Fibroblast of pulmonary artery (primary cell): ENCODE measurements at regions not wholly inside any gene's neighbourhood (a gene's known extent, or its start where the extent isn't known, plus 50 kb on each side); places are given as distances from the start of the nearest gene placed in this dataset.

Experiments used
- DNase-seq: peaks from one replicate; pipeline ENCODE4 v3.0.0-alpha.2; 2010; ENCODE audit warnings: low read depth
- H3K4me3 ChIP-seq: replicated peaks from 2 replicates; pipeline ENCODE4 v1.5.1; 2011; ENCODE audit warnings: low read depth, mild to moderate bottlenecking, control low read depth, low read length, moderate library complexity
- TF ChIP-seq, protein P1 (sequence below): IDR thresholded peaks from 2 replicates; pipeline ENCODE4 v1.5.1; 2011; ENCODE audit warnings: mild to moderate bottlenecking, control low read depth, low read length, inconsistent platforms; ENCODE audit errors: missing control alignments

DNA sequence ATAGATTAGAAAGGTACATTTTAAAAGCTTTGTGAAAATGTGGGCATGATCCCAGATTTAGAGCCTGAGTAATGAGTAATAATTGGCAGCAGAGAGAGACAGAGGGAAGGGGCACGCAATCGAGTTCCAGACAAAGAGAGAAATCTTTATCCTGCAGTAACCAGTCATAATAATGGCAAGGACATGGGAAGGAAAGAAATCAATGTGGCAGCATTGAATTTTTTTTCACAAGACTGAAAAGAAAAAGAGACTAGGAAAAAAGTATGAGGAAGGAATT lies 790.8 kb upstream of the SOX9 start:
- DNase-seq = no peak
- TF ChIP-seq, protein P1, sequence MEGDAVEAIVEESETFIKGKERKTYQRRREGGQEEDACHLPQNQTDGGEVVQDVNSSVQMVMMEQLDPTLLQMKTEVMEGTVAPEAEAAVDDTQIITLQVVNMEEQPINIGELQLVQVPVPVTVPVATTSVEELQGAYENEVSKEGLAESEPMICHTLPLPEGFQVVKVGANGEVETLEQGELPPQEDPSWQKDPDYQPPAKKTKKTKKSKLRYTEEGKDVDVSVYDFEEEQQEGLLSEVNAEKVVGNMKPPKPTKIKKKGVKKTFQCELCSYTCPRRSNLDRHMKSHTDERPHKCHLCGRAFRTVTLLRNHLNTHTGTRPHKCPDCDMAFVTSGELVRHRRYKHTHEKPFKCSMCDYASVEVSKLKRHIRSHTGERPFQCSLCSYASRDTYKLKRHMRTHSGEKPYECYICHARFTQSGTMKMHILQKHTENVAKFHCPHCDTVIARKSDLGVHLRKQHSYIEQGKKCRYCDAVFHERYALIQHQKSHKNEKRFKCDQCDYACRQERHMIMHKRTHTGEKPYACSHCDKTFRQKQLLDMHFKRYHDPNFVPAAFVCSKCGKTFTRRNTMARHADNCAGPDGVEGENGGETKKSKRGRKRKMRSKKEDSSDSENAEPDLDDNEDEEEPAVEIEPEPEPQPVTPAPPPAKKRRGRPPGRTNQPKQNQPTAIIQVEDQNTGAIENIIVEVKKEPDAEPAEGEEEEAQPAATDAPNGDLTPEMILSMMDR = no peak
- H3K4me3 ChIP-seq = no peak overlapping the region

DNA sequence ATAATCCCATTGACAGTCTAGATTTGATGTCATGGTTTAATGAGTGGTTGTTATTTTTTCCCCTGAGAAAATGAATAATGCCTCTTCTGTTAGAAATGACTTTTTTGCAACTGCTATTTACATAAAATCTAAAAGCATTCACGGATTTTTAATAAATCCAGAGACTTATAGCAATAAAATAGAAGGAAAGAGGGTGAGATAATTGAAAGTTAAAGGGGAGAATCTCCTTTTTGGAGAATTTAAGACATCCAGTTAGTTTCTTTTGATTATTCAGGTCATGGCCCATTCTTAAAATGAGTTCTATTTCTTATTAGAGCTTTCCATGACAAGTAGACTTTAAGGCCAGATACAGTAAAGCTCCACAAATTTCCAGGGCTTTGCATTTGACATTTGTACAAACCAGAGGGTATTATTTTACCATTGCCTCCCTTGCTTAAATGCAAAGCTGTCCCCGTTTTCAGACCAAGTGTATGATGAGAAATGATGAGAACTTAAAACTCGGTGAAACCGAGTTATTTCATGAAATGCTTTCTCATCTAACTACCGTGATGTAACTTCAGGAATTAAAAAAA lies 789.0 kb upstream of the SOX9 start:
- no peak overlapping the region for H3K4me3 ChIP-seq
- TF ChIP-seq, protein P1 = no peak
- no peak for DNase-seq

DNA sequence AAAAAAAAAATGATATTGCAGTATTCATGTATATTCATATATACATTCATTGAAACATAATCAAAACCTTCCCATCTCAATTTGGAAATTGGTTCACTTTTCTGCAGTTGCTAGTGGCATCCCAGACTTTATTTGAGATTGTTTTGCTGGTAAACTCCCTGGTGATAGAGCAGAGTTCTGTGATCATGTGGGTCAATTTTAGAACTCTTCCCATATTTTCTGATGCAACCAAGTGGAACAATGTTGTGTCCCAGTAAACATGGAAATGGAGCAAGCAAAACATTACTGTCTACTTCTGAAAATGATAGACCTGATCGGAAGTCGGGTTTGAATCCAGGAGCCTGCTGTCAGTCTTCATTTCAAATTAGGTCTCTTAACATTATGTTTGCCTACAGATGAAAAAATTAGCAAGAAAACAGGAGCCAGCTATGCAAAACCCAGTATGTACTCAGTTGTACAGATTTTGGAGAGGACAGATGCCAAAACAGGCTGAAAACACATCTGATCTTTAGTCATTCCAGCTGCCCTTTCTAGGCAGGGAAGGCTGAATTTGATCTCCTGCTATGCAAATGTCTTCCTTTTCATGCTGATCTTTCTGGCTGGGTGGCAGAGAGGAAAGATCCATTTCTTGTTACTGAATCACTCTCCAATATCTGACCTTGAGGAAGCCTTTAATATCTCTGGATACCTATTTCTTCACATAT lies 786.6 kb upstream of the SOX9 start:
- TF ChIP-seq, protein P1 = no peak
- no peak for DNase-seq
- no peak overlapping the region for H3K4me3 ChIP-seq

DNA sequence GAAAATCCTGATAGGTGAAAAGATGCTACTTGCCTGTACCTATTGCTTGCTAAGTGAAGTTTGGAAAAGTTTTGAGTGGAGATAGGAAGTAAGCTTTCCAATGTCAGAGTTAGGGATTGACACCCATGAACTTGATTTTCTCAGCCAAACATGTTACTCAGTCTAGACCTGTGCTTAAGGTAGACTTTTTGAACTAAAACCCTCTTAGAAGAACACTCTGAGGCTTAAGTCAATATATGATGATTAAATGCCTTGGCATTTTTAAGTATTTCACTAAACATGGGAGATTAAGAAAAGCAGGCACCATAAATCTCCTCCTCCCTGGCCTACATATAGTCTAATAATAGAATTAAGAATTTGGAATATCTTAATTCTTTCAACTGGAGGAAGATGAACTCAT lies 785.6 kb upstream of the SOX9 start:
- TF ChIP-seq, protein P1 = no peak
- no peak overlapping the region for H3K4me3 ChIP-seq
- DNase-seq = no peak

DNA sequence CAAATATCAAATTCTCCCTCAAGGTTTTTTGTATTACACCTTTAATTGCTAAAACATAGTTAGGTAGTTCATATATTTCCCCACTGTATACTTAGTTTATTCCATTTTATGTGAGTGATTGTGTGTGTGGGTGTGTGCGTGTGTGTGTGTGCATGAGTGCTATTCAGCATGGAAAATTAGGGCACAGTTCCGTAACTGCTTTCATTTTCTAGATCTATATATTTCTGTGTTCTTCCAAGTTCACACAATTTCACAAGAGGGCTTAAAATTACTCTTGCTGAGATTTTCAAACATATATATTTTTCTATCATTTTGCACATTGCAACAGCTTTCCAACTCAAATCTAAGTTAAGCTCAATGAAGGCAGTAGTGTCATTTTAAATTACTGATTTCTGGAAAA lies 782.9 kb upstream of the SOX9 start:
- H3K4me3 ChIP-seq = no peak overlapping the region
- DNase-seq = no peak
- TF ChIP-seq, protein P1 = no peak

DNA sequence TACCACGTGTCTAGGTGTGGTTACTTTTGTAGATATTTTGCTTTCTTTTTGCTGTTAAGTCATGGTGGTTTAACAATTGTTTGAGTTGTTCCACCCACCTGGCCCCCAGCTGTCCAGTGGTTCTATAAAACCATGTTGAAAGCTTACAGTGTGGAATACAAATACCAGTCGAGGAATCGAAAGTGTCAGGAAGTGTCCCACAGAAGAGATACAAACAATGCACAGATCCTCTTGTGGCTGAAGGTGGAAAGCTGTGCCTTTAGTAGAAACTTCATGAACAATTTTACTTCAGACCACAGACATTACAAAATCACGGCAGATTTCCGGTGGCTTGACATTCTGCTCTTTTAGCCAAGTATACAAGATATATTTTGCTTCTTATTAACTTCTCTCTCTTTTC lies 782.4 kb upstream of the SOX9 start:
- TF ChIP-seq, protein P1 = no peak
- peak; percentile 36 for DNase-seq
- no peak overlapping the region for H3K4me3 ChIP-seq

DNA sequence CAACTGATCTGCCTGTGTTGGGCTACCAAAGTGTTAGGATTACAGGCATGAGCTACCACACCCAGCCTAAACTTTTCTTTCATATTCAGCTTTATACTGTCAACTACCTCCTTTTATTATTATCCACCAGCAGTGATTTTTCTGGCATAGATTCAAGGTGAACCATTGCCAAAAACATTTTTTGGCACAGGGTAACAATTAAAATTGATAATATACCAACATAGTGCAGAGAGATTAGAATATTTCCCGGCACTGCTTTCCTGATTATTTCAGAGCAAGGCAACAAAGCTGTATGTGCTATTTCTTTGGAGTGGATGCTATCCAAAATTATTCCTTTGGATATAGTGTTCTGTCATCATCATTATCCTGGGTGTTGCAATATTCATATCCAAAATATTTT lies 781.6 kb upstream of the SOX9 start:
- H3K4me3 ChIP-seq = no peak overlapping the region
- no peak for DNase-seq
- TF ChIP-seq, protein P1 = no peak
